SK-N-SH (cell line): ENCODE measurements at regions not wholly inside any gene's neighbourhood (a gene's known extent, or its start where the extent isn't known, plus 50 kb on each side); places are given as distances from the start of the nearest gene placed in this dataset.

ENCODE experiments used
- CTCF ChIA-PET: fragments of 300-600, 350-600 bp; formaldehyde crosslinking; extraction: SDS; loops from one replicate; lab custom pipeline; 2021; lab: Yijun Ruan, JAX
- POLR2A ChIA-PET: fragments of 350-600 bp; sonication (Branson Sonifier 250); formaldehyde crosslinking; extraction: SDS; loops from one replicate; lab custom pipeline; 2020; ENCODE audit warnings: antibody characterized with exemption, inconsistent platforms; lab: Yijun Ruan, JAX
- DNase-seq: peaks from one replicate; pipeline ENCODE4 v3.0.0; 2012
- H2AFZ ChIP-seq: fragments of 200-600 bp; sonication (generic); 2 replicates; pipeline ENCODE4 v1.8.1; 2016; ENCODE audit warnings: antibody characterized with exemption, mild to moderate bottlenecking, low read depth
- H3F3A ChIP-seq: fragments of 200-600 bp; sonication (generic); replicated peaks from 2 replicates; pipeline ENCODE3; 2016; ENCODE audit warnings: antibody characterized with exemption, mild to moderate bottlenecking; ENCODE audit not compliant: insufficient read depth
- H3K27ac ChIP-seq, 2 experiments: fragments of 200-500 bp in 1 of 2; fragments of 200-600 bp in 1 of 2; sonication (Bioruptor generic) in 1 of 2; sonication (generic), shearing (Covaris generic) in 1 of 2; 2 replicates each; pipeline versions ENCODE4 v1.5.1 to v1.6.1; 2014 to 2016; ENCODE audit warnings: low read depth in 2 of 2, inconsistent platforms in 1 of 2, low read length in 1 of 2, mild to moderate bottlenecking in 1 of 2, mixed read lengths in 1 of 2
- H3K27me3 ChIP-seq: fragments of 200-600 bp; sonication (generic), shearing (Covaris generic); 2 replicates; pipeline ENCODE4 v1.6.1; 2016; ENCODE audit warnings: mixed run types; ENCODE audit not compliant: insufficient read depth
- H3K36me3 ChIP-seq, 2 experiments: fragments of 200-500 bp in 1 of 2; fragments of 200-600 bp in 1 of 2; sonication (Bioruptor generic) in 1 of 2; sonication (generic) in 1 of 2; replicated peaks in 1 of 2; 2 replicates each; pipeline versions ENCODE3 to v1.5.1; 2014 to 2016; ENCODE audit warnings: low read length in 1 of 2, mild to moderate bottlenecking in 1 of 2; ENCODE audit not compliant: insufficient read depth in 2 of 2, control insufficient read depth in 1 of 2
- H3K4me1 ChIP-seq, 2 experiments: fragments of 200-500 bp in 1 of 2; fragments of 200-600 bp in 1 of 2; sonication (Bioruptor generic) in 1 of 2; sonication (generic), shearing (Covaris generic) in 1 of 2; 2 replicates each; pipeline versions ENCODE4 v1.5.1 to v1.6.1; 2014 to 2016; ENCODE audit warnings: low read depth in 1 of 2, low read length in 1 of 2, mixed run types in 1 of 2; ENCODE audit not compliant: insufficient read depth in 2 of 2, control insufficient read depth in 1 of 2
- H3K4me2 ChIP-seq: fragments of 200-600 bp; sonication (generic), shearing (Covaris generic); 2 replicates; pipeline ENCODE4 v1.6.1; 2017; ENCODE audit warnings: mixed run types
- H3K4me3 ChIP-seq, 2 experiments: fragments of 200-500 bp in 1 of 2; fragments of 200-600 bp in 1 of 2; sonication (Bioruptor generic) in 1 of 2; sonication (generic), shearing (Covaris generic) in 1 of 2; 2 replicates each; pipeline versions ENCODE4 v1.5.1 to v1.8.1; 2014 to 2016; ENCODE audit warnings: low read depth in 2 of 2, inconsistent platforms in 1 of 2, low read length in 1 of 2, mild to moderate bottlenecking in 1 of 2, mixed read lengths in 1 of 2, moderate library complexity in 1 of 2
- H3K79me2 ChIP-seq: fragments of 200-600 bp; sonication (generic); 2 replicates; pipeline ENCODE4 v1.8.1; 2017; ENCODE audit warnings: mild to moderate bottlenecking; ENCODE audit not compliant: insufficient read depth
- H3K9ac ChIP-seq: fragments of 200-600 bp; sonication (generic); 2 replicates; pipeline ENCODE4 v1.6.1; 2017; ENCODE audit warnings: mixed run types
- H3K9me2 ChIP-seq: fragments of 200-600 bp; sonication (generic); 2 replicates; pipeline ENCODE4 v1.6.1; 2017; ENCODE audit warnings: mixed run types
- H3K9me3 ChIP-seq: fragments of 200-600 bp; sonication (generic); 2 replicates; pipeline ENCODE4 v1.6.1; 2017; ENCODE audit warnings: mixed run types, mild to moderate bottlenecking, moderate library complexity
- H4K20me1 ChIP-seq: fragments of 200-600 bp; sonication (generic); 2 replicates; pipeline ENCODE4 v1.6.1; 2017; ENCODE audit warnings: mild to moderate bottlenecking, mixed run types; ENCODE audit not compliant: insufficient read depth
- CTCF ChIP-seq: fragments of 200-600 bp; sonication (generic); IDR thresholded peaks from 2 replicates; pipeline ENCODE4 v1.6.1; 2017; ENCODE audit warnings: antibody characterized with exemption, mild to moderate bottlenecking, moderate library complexity
- EZH2phosphoT487 ChIP-seq: fragments of 200-600 bp; sonication (generic); IDR thresholded peaks from 2 replicates; pipeline ENCODE4 v1.6.1; 2017; ENCODE audit warnings: low read depth, mixed run types, mild to moderate bottlenecking, antibody characterized with exemption, moderate library complexity, borderline replicate concordance
- FOSL2 ChIP-seq: IDR thresholded peaks from 2 replicates; pipeline ENCODE4 v1.4.0; 2012; ENCODE audit warnings: low read depth, mild to moderate bottlenecking, moderate library complexity, borderline replicate concordance
- FOXJ3 ChIP-seq: sonication (generic); formaldehyde crosslinking; IDR thresholded peaks from 2 replicates; pipeline ENCODE4 v1.5.1; 2020; ENCODE audit warnings: mild to moderate bottlenecking, missing genetic modification reagents
- FOXM1 ChIP-seq: IDR thresholded peaks from 2 replicates; pipeline ENCODE4 v1.4.0; 2012; ENCODE audit warnings: low read depth, mild to moderate bottlenecking
- GABPA ChIP-seq: IDR thresholded peaks from 2 replicates; pipeline ENCODE4 v1.4.0; 2012; ENCODE audit warnings: low read depth, mild to moderate bottlenecking
- GATA2 ChIP-seq: sonication (generic); formaldehyde crosslinking; IDR thresholded peaks from 2 replicates; pipeline ENCODE4 v1.5.0; 2020; ENCODE audit warnings: mild to moderate bottlenecking, missing genetic modification reagents
- IRF3 ChIP-seq: fragments of 150-350 bp; IDR thresholded peaks from 2 replicates; pipeline ENCODE4 v1.6.1; 2016; ENCODE audit warnings: mild to moderate bottlenecking, low read depth, low read length
- JUND ChIP-seq: IDR thresholded peaks from 2 replicates; pipeline ENCODE4 v1.4.0; 2012
- MEF2A ChIP-seq: IDR thresholded peaks from 2 replicates; pipeline ENCODE4 v1.4.0; 2012; ENCODE audit warnings: low read depth, borderline replicate concordance
- MXI1 ChIP-seq: IDR thresholded peaks from 2 replicates; pipeline ENCODE4 v1.6.1; 2012; ENCODE audit warnings: mild to moderate bottlenecking, low read depth, low read length, improper control_type of control experiment
- NFIC ChIP-seq: IDR thresholded peaks from 2 replicates; pipeline ENCODE4 v1.4.0; 2012; ENCODE audit warnings: borderline replicate concordance
- POLR2AphosphoS5 ChIP-seq: IDR thresholded peaks from 2 replicates; pipeline ENCODE4 v1.6.1; 2012; ENCODE audit warnings: low read depth, low read length
- TAF1 ChIP-seq: IDR thresholded peaks from 2 replicates; pipeline ENCODE4 v1.6.1; 2012; ENCODE audit warnings: low read depth, mild to moderate bottlenecking, low read length, moderate library complexity, borderline replicate concordance
- TCF12 ChIP-seq: IDR thresholded peaks from 2 replicates; pipeline ENCODE4 v1.4.0; 2012
- TEAD4 ChIP-seq: IDR thresholded peaks from 2 replicates; pipeline ENCODE4 v1.4.0; 2012; ENCODE audit warnings: mild to moderate bottlenecking, borderline replicate concordance; ENCODE audit not compliant: insufficient read depth
- USF2 ChIP-seq: fragments of 150-350 bp; IDR thresholded peaks from 2 replicates; pipeline ENCODE4 v1.6.1; 2017; ENCODE audit warnings: antibody characterized with exemption, low read length, low read depth, borderline replicate concordance
- YY1 ChIP-seq: IDR thresholded peaks from 2 replicates; pipeline ENCODE4 v1.4.0; 2012; ENCODE audit warnings: low read depth, mild to moderate bottlenecking
- WGBS: methylation state at CpG from one replicate; pipeline ENCODE4 v1.1.6; 2017; ENCODE audit warnings: low lambda C conversion rate; 5-methylcytosine and 5-hydroxymethylcytosine counted together
- TF ChIP-seq, protein P1 (sequence below): IDR thresholded peaks from 2 replicates; pipeline ENCODE4; 2012

DNA sequence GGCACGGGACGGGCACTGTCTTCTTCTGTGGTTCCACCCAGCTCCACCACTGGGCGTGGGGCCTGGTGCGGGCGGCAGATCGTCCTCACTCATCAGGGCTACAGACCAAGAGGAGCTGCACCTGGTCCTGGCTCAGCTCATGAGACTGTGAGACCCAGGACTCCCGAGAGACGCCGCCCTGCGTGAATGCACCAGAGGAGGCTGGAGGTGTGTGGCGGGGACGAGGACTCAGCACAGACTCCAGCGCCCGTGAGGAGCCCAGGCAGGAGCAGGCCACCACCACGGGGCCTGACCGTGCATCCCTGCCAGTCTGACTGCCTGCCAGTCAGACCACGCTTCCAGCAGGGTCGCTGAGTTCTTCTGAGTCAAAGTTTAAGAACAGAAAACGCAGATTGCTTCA, 112.5 kb upstream of the SALL3 start:
- H4K20me1 ChIP-seq: no peaks in the 10 kb centered on the region
- no peaks in the 10 kb centered on the region for H3K9me3 ChIP-seq
- H3K79me2 ChIP-seq: no peaks in the 10 kb centered on the region
- peaks cover 59% of the 10 kb centered on the region; the same call in 1 of the 2 replicates for H3K27me3 ChIP-seq
- POLR2A ChIA-PET: no interaction called here
- no peak for DNase-seq
- no peaks in the 10 kb centered on the region for H3K36me3 ChIP-seq
- H3K27ac ChIP-seq: no peak overlapping the region
- H3F3A ChIP-seq: no peaks in the 10 kb centered on the region
- no peak overlapping the region for H2AFZ ChIP-seq
- H3K4me2 ChIP-seq: no peak overlapping the region
- CTCF ChIA-PET: interaction anchor here (1.1 kb wide), 1 partner anchor 12 kb away, joined by 4 read pairs; no protein-coding TSS in a partner anchor
- no peak overlapping the region for H3K9ac ChIP-seq
- WGBS: no CpG with 5 or more reads among the region's 19 CpGs
- no peaks in the 10 kb centered on the region for H3K4me1 ChIP-seq
- H3K4me3 ChIP-seq: no peak overlapping the region
- TF ChIP-seq TCF12 (no peak), CTCF (no peak), GABPA (no peak), POLR2AphosphoS5 (no peak), TAF1 (no peak), MEF2A (no peak), TEAD4 (no peak), NFIC (no peak), EZH2phosphoT487 (no peak), FOSL2 (no peak), FOXM1 (no peak)
- TF ChIP-seq, protein P1, sequence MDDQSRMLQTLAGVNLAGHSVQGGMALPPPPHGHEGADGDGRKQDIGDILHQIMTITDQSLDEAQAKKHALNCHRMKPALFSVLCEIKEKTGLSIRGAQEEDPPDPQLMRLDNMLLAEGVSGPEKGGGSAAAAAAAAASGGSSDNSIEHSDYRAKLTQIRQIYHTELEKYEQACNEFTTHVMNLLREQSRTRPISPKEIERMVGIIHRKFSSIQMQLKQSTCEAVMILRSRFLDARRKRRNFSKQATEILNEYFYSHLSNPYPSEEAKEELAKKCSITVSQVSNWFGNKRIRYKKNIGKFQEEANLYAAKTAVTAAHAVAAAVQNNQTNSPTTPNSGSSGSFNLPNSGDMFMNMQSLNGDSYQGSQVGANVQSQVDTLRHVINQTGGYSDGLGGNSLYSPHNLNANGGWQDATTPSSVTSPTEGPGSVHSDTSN: no peak
- no peaks in the 10 kb centered on the region for H3K9me2 ChIP-seq

DNA sequence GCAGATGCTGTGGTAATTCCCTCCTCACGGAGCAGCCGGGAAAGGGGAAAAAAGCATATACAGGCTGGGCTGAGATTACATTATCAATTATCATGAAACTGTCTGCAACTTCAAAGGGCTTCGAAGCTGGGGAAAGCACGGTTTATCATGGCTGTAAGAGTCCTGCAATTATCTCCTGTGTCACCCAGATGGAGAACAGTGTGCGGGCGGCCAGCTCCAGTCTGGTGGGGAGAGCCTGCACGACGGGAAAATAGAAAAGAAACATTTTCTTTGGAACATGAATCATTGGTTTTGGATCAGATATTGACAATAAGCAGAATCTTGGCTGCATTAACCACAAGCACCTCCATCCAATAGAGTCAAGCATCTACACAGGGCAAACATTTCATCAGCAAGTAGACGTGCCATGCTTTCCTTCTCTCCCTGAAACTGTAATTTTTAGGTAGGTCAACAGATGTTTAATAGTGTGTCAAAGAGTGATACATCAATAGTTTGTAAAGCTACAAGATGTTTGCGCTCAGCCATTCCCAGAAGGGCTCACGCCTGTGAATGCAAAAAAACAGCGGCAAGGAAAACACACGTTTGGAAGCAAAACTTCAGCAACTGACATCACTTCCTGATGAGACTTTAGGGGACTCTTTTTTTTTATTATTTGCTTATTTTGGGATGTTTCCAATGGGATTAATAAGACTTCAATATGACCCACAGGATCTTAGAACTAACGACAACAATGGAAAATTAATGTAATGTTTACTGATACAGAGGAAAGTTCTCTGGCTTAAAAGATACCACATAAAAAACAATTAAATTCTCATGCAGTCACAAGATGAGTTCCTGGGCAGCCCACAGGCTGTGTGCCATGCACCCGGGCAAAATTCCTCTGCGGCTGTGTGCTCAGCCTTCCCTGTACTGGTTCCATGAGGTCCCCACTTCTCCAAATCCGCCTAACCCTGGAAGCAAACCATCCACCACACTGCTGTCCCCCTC, 111.0 kb upstream of the SALL3 start:
- peaks cover 52% of the 10 kb centered on the region; the same call in 1 of the 2 replicates for H3K27me3 ChIP-seq
- no peaks in the 10 kb centered on the region for H3K36me3 ChIP-seq
- H4K20me1 ChIP-seq: no peaks in the 10 kb centered on the region
- H3K4me3 ChIP-seq: no peak overlapping the region
- WGBS: 20% methylated on average over 17 of the region's 17 CpGs
- POLR2A ChIA-PET: no interaction called here
- no peaks in the 10 kb centered on the region for H3K4me1 ChIP-seq
- CTCF ChIA-PET: no interaction called here
- no peak overlapping the region for H3K9ac ChIP-seq
- no peaks in the 10 kb centered on the region for H3K9me2 ChIP-seq
- H3K27ac ChIP-seq: no peak overlapping the region
- H3F3A ChIP-seq: no peaks in the 10 kb centered on the region
- no peak for DNase-seq
- H3K79me2 ChIP-seq: no peaks in the 10 kb centered on the region
- H3K9me3 ChIP-seq: no peaks in the 10 kb centered on the region
- H3K4me2 ChIP-seq: no peak overlapping the region
- TF ChIP-seq IRF3: no peak
- TF ChIP-seq YY1: no peak
- TF ChIP-seq FOXJ3 (CRISPR knock-in tag): no peak
- TF ChIP-seq EZH2phosphoT487: no peak
- TF ChIP-seq USF2: no peak
- no peak for TF ChIP-seq GABPA
- TF ChIP-seq MXI1: no peak
- TF ChIP-seq JUND: no peak
- no peak for TF ChIP-seq GATA2 (CRISPR knock-in tag)
- TF ChIP-seq, all 33 proteins: peak for 0
- H2AFZ ChIP-seq: no peak overlapping the region
